Nephron (organoid): ENCODE measurements at regions not wholly inside any gene's neighbourhood (a gene's known extent, or its start where the extent isn't known, plus 50 kb on each side); places are given as distances from the start of the nearest gene placed in this dataset.

Experiments used
- H3K27ac Mint-ChIP-seq, 3 experiments: 2 replicates each; pipeline ENCODE4 v1.8.0; 2020; ENCODE audit warnings: mixed read lengths in 3 of 3, mild to moderate bottlenecking in 2 of 3, moderate library complexity in 1 of 3
- H3K27me3 Mint-ChIP-seq: 2 replicates; pipeline ENCODE4 v1.8.0; 2021; ENCODE audit warnings: low read depth, mild to moderate bottlenecking, moderate library complexity, mixed read lengths
- H3K36me3 Mint-ChIP-seq: 2 replicates; pipeline ENCODE4 v1.8.0; 2020; ENCODE audit warnings: low read depth, mixed read lengths
- H3K4me1 Mint-ChIP-seq: 2 replicates; pipeline ENCODE4 v1.8.0; 2020; ENCODE audit warnings: mixed read lengths
- H3K4me3 Mint-ChIP-seq, 3 experiments: 2 replicates each; pipeline ENCODE4 v1.8.0; 2020; ENCODE audit warnings: mild to moderate bottlenecking in 3 of 3, mixed read lengths in 3 of 3, moderate library complexity in 2 of 3
- H3K9me3 Mint-ChIP-seq: 2 replicates; pipeline ENCODE4 v1.8.0; 2020; ENCODE audit warnings: mixed read lengths
- TF ChIP-seq, protein P1 (sequence below), 3 experiments: fragments of 200-600 bp; sonication (generic); IDR thresholded peaks; one replicate each; pipeline ENCODE4 v1.5.0; 2021; ENCODE audit warnings: antibody characterized with exemption in 3 of 3; ENCODE audit not compliant: unreplicated experiment in 3 of 3

DNA sequence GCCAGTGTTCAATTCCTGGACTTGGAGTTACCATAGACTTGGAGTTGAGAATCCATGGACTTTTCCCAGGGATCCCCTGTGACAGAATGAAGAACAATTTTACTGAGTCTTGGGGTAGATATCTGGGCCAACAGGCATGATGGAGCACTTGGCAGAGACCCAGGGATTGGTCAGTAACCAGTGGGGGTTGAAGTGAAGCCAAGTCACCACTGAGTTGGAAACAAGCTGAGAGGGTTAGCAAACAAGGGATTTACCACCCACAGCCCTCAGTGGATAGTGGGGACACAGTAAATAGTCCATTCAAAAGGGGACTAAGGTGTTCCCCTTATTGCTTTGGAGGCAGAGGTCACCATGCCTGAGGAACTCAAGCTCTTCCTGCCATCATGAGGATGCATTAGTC lies 281.7 kb downstream of the PPP1R2C start:
- Mint-ChIP-seq H3K27ac (no peak overlapping the region), H3K36me3 (no peaks in the 10 kb centered on the region), H3K9me3 (no peaks in the 10 kb centered on the region), H3K27me3 (no peaks in the 10 kb centered on the region), H3K4me3 (no peak overlapping the region), H3K4me1 (no peaks in the 10 kb centered on the region)
- TF ChIP-seq, protein P1, sequence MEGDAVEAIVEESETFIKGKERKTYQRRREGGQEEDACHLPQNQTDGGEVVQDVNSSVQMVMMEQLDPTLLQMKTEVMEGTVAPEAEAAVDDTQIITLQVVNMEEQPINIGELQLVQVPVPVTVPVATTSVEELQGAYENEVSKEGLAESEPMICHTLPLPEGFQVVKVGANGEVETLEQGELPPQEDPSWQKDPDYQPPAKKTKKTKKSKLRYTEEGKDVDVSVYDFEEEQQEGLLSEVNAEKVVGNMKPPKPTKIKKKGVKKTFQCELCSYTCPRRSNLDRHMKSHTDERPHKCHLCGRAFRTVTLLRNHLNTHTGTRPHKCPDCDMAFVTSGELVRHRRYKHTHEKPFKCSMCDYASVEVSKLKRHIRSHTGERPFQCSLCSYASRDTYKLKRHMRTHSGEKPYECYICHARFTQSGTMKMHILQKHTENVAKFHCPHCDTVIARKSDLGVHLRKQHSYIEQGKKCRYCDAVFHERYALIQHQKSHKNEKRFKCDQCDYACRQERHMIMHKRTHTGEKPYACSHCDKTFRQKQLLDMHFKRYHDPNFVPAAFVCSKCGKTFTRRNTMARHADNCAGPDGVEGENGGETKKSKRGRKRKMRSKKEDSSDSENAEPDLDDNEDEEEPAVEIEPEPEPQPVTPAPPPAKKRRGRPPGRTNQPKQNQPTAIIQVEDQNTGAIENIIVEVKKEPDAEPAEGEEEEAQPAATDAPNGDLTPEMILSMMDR (IDR thresholded peaks at IDR 0.05; ENCODE audit: unreplicated experiment in 3 of 3), result no peak

DNA sequence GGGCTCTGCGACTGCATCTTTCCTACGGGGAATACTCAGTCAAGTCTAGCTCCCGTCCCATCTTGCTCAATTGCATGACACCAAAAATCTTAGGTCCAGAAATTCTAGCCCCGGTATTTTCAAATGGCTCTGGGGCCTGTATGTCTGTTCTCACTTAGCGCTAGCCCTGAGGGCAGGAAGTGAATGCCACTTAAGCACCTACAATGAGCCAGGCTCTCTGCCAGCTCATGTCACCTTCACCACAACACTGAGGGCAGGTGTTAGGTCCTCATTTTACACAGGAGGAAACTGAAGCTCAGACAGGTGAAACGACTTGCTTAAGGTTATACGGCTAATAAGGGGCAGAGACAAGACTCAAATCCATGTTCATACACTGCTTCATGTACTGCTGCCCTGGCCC lies 282.8 kb downstream of the PPP1R2C start:
- Mint-ChIP-seq H3K36me3 (no peaks in the 10 kb centered on the region), H3K9me3 (no peaks in the 10 kb centered on the region), H3K27ac (no peak overlapping the region), H3K4me1 (no peaks in the 10 kb centered on the region), H3K27me3 (no peaks in the 10 kb centered on the region), H3K4me3 (no peak overlapping the region)
- TF ChIP-seq, protein P1 (IDR thresholded peaks at IDR 0.05; ENCODE audit: unreplicated experiment in 3 of 3), result no peak

DNA sequence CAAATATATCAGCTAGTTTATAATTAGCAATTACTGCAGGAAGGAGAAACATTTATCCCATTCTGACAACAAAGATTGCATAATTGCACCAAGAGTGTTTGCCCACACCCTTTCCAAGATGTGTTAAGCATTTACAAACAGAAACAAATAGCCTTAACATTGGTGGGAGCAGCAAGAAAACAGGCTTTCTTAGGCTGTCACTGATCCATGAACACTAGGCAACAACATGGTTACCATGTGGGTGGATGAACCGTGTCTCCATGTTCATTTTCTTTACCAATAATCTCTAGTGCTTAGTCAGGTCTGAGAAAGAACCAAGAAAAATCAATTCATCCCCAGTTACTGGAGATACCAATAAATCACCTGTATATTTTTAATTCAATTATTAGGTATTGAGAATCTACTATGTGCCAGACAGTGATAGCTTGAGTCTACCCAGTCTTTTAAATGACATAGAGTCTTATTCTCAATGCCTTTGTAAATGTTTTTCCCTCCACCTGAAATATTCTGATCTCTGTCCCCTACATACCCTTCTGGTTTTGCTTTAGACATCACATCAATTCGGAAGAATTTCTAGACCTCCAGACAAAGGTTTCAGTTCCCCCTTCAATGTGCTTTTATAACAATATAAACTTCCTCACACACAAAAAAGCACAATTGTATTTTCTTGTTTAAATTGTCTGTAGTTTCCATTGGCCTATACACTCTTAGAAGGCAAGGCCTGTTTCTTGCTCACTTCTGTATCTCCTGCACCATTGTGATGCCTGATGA lies 286.6 kb downstream of the PPP1R2C start:
- Mint-ChIP-seq H3K27me3 (no peaks in the 10 kb centered on the region), H3K9me3 (no peaks in the 10 kb centered on the region), H3K27ac (no peak overlapping the region), H3K4me3 (no peak overlapping the region), H3K36me3 (no peaks in the 10 kb centered on the region), H3K4me1 (no peaks in the 10 kb centered on the region)
- TF ChIP-seq, protein P1 (IDR thresholded peaks at IDR 0.05; ENCODE audit: unreplicated experiment in 3 of 3), result no peak

DNA sequence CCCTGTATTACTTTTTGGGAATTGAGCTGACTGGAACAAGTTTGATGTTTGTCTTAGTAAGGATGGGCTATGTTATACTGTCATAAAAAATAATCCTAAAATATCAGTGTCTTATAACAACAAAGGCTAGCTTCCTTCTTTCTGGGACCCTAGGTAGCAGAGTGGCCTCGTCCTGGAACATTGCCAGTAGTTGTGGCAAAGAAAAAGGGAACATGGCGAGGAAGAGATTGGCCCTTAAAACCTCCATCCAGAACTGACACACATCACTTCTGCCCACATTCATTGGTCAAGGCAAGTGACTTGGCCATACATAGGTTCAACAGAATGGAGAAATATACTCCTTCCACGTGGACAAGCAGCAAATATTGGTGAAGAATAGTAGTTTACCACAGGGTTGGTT lies 287.9 kb downstream of the PPP1R2C start:
- Mint-ChIP-seq H3K27me3 (no peaks in the 10 kb centered on the region), H3K36me3 (no peaks in the 10 kb centered on the region), H3K4me3 (no peak overlapping the region), H3K27ac (no peak overlapping the region), H3K9me3 (no peaks in the 10 kb centered on the region), H3K4me1 (no peaks in the 10 kb centered on the region)
- TF ChIP-seq, protein P1 (IDR thresholded peaks at IDR 0.05; ENCODE audit: unreplicated experiment in 3 of 3), result no peak

DNA sequence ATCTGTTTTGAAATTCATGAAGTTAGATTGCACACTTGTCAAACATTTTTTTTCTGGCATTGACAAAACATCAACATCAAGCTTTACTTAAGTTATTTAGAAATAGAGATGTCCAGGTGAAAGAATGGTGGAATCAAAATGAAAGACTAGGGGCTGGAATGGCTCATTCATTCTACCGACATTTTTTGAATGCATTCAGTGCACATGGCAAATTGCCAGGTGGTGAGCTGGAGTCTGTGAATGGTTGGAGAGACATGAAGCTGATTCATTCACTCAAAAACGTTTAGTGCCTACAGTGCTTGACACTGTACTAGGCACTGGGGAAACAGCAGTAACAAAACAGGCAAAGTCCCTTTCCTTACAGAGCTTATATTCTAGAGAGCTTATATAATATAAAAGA lies 292.4 kb downstream of the PPP1R2C start:
- TF ChIP-seq, protein P1 (IDR thresholded peaks at IDR 0.05; ENCODE audit: unreplicated experiment in 3 of 3), result no peak

DNA sequence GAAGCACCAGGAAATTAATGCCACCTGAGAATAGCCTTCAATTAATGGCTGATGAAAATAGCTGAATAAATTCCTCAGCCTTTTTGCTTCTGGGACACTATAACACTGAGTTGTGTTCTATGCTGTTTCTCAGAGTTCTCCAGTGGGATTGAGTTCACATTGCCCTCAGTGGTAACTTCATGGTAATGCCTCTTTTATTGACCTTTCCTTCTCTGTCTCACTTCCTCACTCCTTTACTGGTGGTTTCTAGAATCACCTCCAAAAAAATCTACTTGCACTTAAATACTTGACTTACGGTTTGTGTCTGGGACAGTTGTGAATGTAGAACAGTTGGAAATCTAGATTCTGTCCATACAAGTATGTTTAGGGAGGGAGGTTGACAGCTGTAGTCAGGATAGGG lies 293.7 kb downstream of the PPP1R2C start:
- no peaks in the 10 kb centered on the region for H3K36me3 Mint-ChIP-seq
- TF ChIP-seq, protein P1 (IDR thresholded peaks at IDR 0.05; ENCODE audit: unreplicated experiment in 3 of 3), result no peak
- H3K27me3 Mint-ChIP-seq, result no peaks in the 10 kb centered on the region
- no peak overlapping the region for H3K27ac Mint-ChIP-seq
- H3K4me1 Mint-ChIP-seq, result no peaks in the 10 kb centered on the region
- no peak overlapping the region for H3K4me3 Mint-ChIP-seq
- H3K9me3 Mint-ChIP-seq, result no peaks in the 10 kb centered on the region

More for the DNA sequence above, 292.4 kb downstream of the PPP1R2C start:
- no peaks in the 10 kb centered on the region for H3K27me3 Mint-ChIP-seq
- no peaks in the 10 kb centered on the region for H3K36me3 Mint-ChIP-seq
- no peaks in the 10 kb centered on the region for H3K9me3 Mint-ChIP-seq
- H3K27ac Mint-ChIP-seq, result no peak overlapping the region
- H3K4me3 Mint-ChIP-seq, result no peak overlapping the region
- no peaks in the 10 kb centered on the region for H3K4me1 Mint-ChIP-seq
